ENCODE measurements at regions not wholly inside any gene's neighbourhood (a gene's known extent, or its start where the extent isn't known, plus 50 kb on each side); places are given as distances from the start of the nearest gene placed in this dataset.

DNA sequence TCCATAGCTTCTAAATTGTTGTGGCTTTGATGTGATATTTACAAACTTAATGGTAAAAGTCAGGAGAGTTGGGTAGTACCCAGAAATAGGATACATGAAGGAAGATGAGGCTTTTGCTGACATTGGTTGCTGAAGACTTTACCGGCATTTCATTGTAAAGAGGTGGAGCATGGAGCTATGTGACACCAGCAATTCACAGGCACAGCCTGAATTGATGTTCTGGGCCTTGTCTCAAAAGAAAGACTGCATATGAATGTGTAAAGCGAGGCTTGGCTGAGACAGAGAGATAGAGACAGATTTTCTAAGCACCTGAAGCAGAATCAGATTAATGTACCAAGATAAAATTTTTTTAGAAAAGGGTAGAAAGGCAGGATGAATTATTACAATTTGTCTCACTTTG, 864.9 kb upstream of the ID2 start (continued):
- no peak for TF ChIP-seq ZFPM2 (CRISPR knock-in tag; IDR thresholded peaks at IDR 0.05)

DNA sequence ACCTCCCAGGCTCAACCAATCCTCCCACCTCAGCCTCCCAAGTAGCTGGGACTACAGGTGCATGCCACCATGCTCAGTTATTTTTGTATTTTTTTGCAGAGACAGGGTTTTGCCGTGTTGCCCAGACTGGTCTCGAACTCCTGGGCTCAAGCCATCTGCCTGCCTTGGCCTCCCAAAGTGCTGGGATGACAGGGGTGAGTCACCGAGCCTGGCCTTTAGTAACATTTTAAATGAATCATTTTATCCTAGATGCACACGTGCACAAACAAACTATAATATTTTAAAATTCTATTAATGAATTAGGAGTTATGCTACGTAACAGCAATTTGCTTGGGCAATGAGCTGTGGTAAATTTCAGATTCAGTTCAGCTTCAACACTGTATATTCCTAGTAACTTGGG, 862.5 kb upstream of the ID2 start:
- no peak overlapping the region for H3K27ac ChIP-seq (ENCODE audit: extremely low read depth, low read depth, low read length)

More for the DNA sequence above, 862.5 kb upstream of the ID2 start:
- H3K4me1 ChIP-seq (replicated peaks in 1 of 2; ENCODE audit: control insufficient read depth in 2 of 2, insufficient read depth in 2 of 2, low read length in 2 of 2): no peaks in the 10 kb centered on the region
- no peaks in the 10 kb centered on the region for H4K20me1 ChIP-seq (replicated peaks; ENCODE audit: control insufficient read depth, insufficient read depth, low read length)
- no peak overlapping the region for H2AFZ ChIP-seq (ENCODE audit: low read depth, low read length)
- in situ Hi-C loops (cut with MboI): no loop called here
- 0% methylated on average over 5 of the region's 5 CpGs for WGBS (ENCODE audit: insufficient coverage, low coverage, missing lambda C conversion rate)
- H3K9me1 ChIP-seq (ENCODE audit: control insufficient read depth, insufficient read depth, low read length): no peaks in the 10 kb centered on the region
- no TSS peak for BruUV-seq (replicated peaks)
- FAIRE-seq (no peak), ATAC-seq (no peak), DNase-seq (ENCODE audit: extremely low read depth in 1 of 4, low spot score in 3 of 4) (no peak)
- H3K9me3 ChIP-seq (replicated peaks; ENCODE audit: control insufficient read depth, insufficient read depth, low read depth, low read length): no peaks in the 10 kb centered on the region
- POLR2A ChIA-PET: interaction anchor here (0.6 kb wide), 1 partner anchor 862 kb away, joined by 4 read pairs; the partner anchor contains the start of gene ID2
- H3K9ac ChIP-seq (ENCODE audit: insufficient read depth in 1 of 2, low read depth in 2 of 2, low read length in 2 of 2): no peak overlapping the region
- H3K4me3 ChIP-seq: no peak overlapping the region
- intact Hi-C loops (cut with micrococcal nuclease): no loop called here
- TF ChIP-seq KLF13 (tag; IDR thresholded peaks at IDR 0.05; ENCODE audit: borderline replicate concordance, low read depth) (no peak), MAFG (tag; conservative IDR thresholded peaks at IDR 0.05) (no peak), PHTF2 (CRISPR knock-in tag; IDR thresholded peaks at IDR 0.05) (no peak), POLR2B (IDR thresholded peaks at IDR 0.05; ENCODE audit: low read depth, partially characterized antibody) (no peak), TRIM24 (IDR thresholded peaks at IDR 0.05) (no peak), MTF1 (CRISPR knock-in tag; IDR thresholded peaks at IDR 0.05; ENCODE audit: borderline replicate concordance) (no peak), RAD51 (IDR thresholded peaks at IDR 0.05; ENCODE audit: borderline replicate concordance, low read depth) (no peak), PHB (CRISPR knock-in tag; IDR thresholded peaks at IDR 0.05) (no peak), ETV1 (tag; conservative IDR thresholded peaks at IDR 0.05; ENCODE audit: low read depth) (no peak), ZNF311 (CRISPR knock-in tag; IDR thresholded peaks at IDR 0.05) (no peak), HDGF (IDR thresholded peaks at IDR 0.05) (no peak), NFATC3 (IDR thresholded peaks at IDR 0.05) (no peak), TCFL5 (CRISPR knock-in tag; conservative IDR thresholded peaks at IDR 0.05) (no peak), SRF (CRISPR knock-in tag; IDR thresholded peaks at IDR 0.05) (no peak)
- TF ChIP-seq, protein P1, sequence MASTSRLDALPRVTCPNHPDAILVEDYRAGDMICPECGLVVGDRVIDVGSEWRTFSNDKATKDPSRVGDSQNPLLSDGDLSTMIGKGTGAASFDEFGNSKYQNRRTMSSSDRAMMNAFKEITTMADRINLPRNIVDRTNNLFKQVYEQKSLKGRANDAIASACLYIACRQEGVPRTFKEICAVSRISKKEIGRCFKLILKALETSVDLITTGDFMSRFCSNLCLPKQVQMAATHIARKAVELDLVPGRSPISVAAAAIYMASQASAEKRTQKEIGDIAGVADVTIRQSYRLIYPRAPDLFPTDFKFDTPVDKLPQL (IDR thresholded peaks at IDR 0.05; ENCODE audit: extremely low read depth, insufficient read length): no peak
- TF ChIP-seq, protein P2, sequence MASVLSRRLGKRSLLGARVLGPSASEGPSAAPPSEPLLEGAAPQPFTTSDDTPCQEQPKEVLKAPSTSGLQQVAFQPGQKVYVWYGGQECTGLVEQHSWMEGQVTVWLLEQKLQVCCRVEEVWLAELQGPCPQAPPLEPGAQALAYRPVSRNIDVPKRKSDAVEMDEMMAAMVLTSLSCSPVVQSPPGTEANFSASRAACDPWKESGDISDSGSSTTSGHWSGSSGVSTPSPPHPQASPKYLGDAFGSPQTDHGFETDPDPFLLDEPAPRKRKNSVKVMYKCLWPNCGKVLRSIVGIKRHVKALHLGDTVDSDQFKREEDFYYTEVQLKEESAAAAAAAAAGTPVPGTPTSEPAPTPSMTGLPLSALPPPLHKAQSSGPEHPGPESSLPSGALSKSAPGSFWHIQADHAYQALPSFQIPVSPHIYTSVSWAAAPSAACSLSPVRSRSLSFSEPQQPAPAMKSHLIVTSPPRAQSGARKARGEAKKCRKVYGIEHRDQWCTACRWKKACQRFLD (CRISPR knock-in tag; IDR thresholded peaks at IDR 0.05): no peak
- TF ChIP-seq, protein P3, sequence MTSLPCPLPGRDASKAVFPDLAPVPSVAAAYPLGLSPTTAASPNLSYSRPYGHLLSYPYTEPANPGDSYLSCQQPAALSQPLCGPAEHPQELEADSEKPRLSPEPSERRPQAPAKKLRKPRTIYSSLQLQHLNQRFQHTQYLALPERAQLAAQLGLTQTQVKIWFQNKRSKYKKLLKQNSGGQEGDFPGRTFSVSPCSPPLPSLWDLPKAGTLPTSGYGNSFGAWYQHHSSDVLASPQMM (CRISPR knock-in tag; IDR thresholded peaks at IDR 0.05): no peak
- TF ChIP-seq, protein P4, sequence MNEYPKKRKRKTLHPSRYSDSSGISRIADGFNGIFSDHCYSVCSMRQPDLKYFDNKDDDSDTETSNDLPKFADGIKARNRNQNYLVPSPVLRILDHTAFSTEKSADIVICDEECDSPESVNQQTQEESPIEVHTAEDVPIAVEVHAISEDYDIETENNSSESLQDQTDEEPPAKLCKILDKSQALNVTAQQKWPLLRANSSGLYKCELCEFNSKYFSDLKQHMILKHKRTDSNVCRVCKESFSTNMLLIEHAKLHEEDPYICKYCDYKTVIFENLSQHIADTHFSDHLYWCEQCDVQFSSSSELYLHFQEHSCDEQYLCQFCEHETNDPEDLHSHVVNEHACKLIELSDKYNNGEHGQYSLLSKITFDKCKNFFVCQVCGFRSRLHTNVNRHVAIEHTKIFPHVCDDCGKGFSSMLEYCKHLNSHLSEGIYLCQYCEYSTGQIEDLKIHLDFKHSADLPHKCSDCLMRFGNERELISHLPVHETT (CRISPR knock-in tag; conservative IDR thresholded peaks at IDR 0.05 in 1 of 2, IDR thresholded peaks at IDR 0.05 in 1 of 2): no peak
- CTCF ChIA-PET (ENCODE audit: low intra/inter-chr PET ratio): no interaction called here
- H3K79me2 ChIP-seq (ENCODE audit: control insufficient read depth, insufficient read depth, low read length): no peaks in the 10 kb centered on the region
- no peaks in the 10 kb centered on the region for H3K36me3 ChIP-seq (ENCODE audit: control insufficient read depth, insufficient read depth, low read length)
- no peak overlapping the region for H3K4me2 ChIP-seq (ENCODE audit: insufficient read depth, low read length)
- no peaks in the 10 kb centered on the region for H3K27me3 ChIP-seq (ENCODE audit: control insufficient read depth in 2 of 2, insufficient read depth in 2 of 2, low read length in 2 of 2)

Measured in K562 (cell line).